Pancreas (tissue), 10 donors: ENCODE measurements at regions not wholly inside any gene's neighbourhood (a gene's known extent, or its start where the extent isn't known, plus 50 kb on each side); places are given as distances from the start of the nearest gene placed in this dataset.

ENCODE experiments used
- ATAC-seq, 4 donors: fragments of 200-7000 bp; cut with Tn5 transposase; one replicate each; pipeline versions ENCODE4 v1.8.0 to v1.9.1; 2020; ENCODE audit warnings: mild to moderate bottlenecking in 4 of 4, moderate library complexity in 4 of 4
- DNase-seq, 6 donors: peaks; one replicate each; pipeline ENCODE4 v3.0.0-alpha.2; 2020
- FAIRE-seq: peaks from 2 replicates; lab custom pipeline; 2012; peaks lifted over from hg19 to GRCh38; lab: Jason Lieb, UNC
- H3K27ac ChIP-seq, 4 donors: fragments of 200-600 bp; sonication (generic); 1 replicate in 3 of 4; 2 replicates in 1 of 4; pipeline versions ENCODE4 v1.5.0 to v1.8.0; 2020
- H3K27me3 ChIP-seq, 4 donors: fragments of 200-600 bp; one replicate each; pipeline ENCODE4 v1.8.0; 2021
- H3K36me3 ChIP-seq, 3 donors: fragments of 200-600 bp; sonication (generic) in 1 of 3; one replicate each; pipeline versions ENCODE4 v1.5.0 to v1.8.0; 2020 to 2021
- H3K4me1 ChIP-seq, 3 donors: fragments of 200-600 bp; one replicate each; pipeline ENCODE4 v1.8.0; 2021
- H3K4me3 ChIP-seq, 4 donors: fragments of 200-600 bp; sonication (generic) in 2 of 4; one replicate each; pipeline versions ENCODE4 v1.5.0 to v1.8.0; 2020 to 2021
- H3K9me3 ChIP-seq, 4 donors: fragments of 200-600 bp; one replicate each; pipeline ENCODE4 v1.8.0; 2021
- WGBS, 2 donors: extraction: QIAGEN DNeasy Blood & Tissue Kit; methylation state at CpG; one replicate each; pipeline ENCODE4 v1.1.7; 2013; 5-methylcytosine and 5-hydroxymethylcytosine counted together
- intact Hi-C, 3 donors: fragments of 100-400 bp; cut with DNase I; formaldehyde crosslinking; loops; one replicate each; pipeline versions ENCODE4 v1.11.1 to v1.14.2; 2022
- TF ChIP-seq, protein P1 (sequence below), 4 donors: fragments of 200-600 bp; sonication (generic) in 3 of 4; IDR thresholded peaks; one replicate each; pipeline versions ENCODE4 v1.5.0 to v1.8.0; 2021; ENCODE audit warnings: antibody characterized with exemption in 4 of 4
- donor health status: healthy with polysubstance abuse.
- donor health status: DM: no; HTN: no; CAD: no; lungs with moderate emphysema.
- donor health status: DM: no; HTN: no; CAD: no.
- donor health status: control.
- donor health status: control.
- donor health status: Bipolar disorder and iron deficiency.
- donor health status: DM: yes; HTN: yes; CAD: no.
- donor health status: DM: no; HTN: no; CAD: no.
- donor health status: DM: no; HTN: no; CAD: no.
- donor health status: DM: yes; HTN: yes; CAD: no.

DNA sequence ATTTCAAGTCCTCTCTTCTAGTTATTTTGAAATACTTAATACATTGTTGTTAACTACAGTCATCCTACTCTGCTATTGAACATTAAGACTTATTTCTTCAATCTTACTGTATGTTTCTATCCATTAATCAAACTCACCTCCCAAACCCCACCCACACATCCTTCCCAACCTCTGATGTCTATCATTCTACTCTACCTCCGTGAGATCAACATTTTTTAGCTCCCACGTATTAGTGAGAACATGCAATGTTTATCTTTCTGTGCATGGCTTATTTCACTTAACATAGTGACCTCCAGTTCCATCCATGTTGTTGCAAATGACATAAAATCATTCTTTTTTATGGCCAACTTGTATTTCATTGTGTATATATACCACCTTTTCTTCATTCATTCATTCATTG is 236.6 kb upstream of the CTNNB1 start:
- 50 to 67% methylated on average over 2 of the region's 2 CpGs for WGBS, 2 donors
- H3K4me1 ChIP-seq = no peaks in the 10 kb centered on the region
- no peaks in the 10 kb centered on the region for H3K27me3 ChIP-seq
- H3K9me3 ChIP-seq = no peaks in the 10 kb centered on the region
- DNase-seq (no peak), FAIRE-seq (no peak), ATAC-seq (no peak)
- no peak overlapping the region for H3K4me3 ChIP-seq
- no peaks in the 10 kb centered on the region for H3K36me3 ChIP-seq
- TF ChIP-seq, protein P1, sequence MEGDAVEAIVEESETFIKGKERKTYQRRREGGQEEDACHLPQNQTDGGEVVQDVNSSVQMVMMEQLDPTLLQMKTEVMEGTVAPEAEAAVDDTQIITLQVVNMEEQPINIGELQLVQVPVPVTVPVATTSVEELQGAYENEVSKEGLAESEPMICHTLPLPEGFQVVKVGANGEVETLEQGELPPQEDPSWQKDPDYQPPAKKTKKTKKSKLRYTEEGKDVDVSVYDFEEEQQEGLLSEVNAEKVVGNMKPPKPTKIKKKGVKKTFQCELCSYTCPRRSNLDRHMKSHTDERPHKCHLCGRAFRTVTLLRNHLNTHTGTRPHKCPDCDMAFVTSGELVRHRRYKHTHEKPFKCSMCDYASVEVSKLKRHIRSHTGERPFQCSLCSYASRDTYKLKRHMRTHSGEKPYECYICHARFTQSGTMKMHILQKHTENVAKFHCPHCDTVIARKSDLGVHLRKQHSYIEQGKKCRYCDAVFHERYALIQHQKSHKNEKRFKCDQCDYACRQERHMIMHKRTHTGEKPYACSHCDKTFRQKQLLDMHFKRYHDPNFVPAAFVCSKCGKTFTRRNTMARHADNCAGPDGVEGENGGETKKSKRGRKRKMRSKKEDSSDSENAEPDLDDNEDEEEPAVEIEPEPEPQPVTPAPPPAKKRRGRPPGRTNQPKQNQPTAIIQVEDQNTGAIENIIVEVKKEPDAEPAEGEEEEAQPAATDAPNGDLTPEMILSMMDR (IDR thresholded peaks at IDR 0.05) = no peak
- intact Hi-C loops = no loop called here
- H3K27ac ChIP-seq = no peak overlapping the region

- DNase-seq (no peak), ATAC-seq (no peak), FAIRE-seq (no peak)
- H3K4me3 ChIP-seq = no peak overlapping the region
- no peaks in the 10 kb centered on the region for H3K9me3 ChIP-seq
- H3K27me3 ChIP-seq = no peaks in the 10 kb centered on the region
- no peak overlapping the region for H3K27ac ChIP-seq
- peaks cover 0 to 12% (median 7%) of the 10 kb centered on the region in 3 donors for H3K4me1 ChIP-seq
- intact Hi-C loops = no loop called here
- TF ChIP-seq, protein P1 (IDR thresholded peaks at IDR 0.05) = no peak
- no peaks in the 10 kb centered on the region for H3K36me3 ChIP-seq
- WGBS, 2 donors = 62 to 70% methylated on average over 1 of the region's 1 CpG
Measured at GRCh38 chr3:40968666-40969065, 230.6 kb upstream of the CTNNB1 start.

- no peak overlapping the region for H3K4me3 ChIP-seq
- DNase-seq = peak in 1 of 6 donors; percentile 26
- no peaks in the 10 kb centered on the region for H3K27me3 ChIP-seq
- FAIRE-seq = no peak
- intact Hi-C loops = no loop called here
- 78 to 92% methylated on average over 3 of the region's 3 CpGs for WGBS, 2 donors
- ATAC-seq = no peak
- H3K27ac ChIP-seq = no peak overlapping the region
- TF ChIP-seq, protein P1 (IDR thresholded peaks at IDR 0.05) = no peak
- no peaks in the 10 kb centered on the region for H3K9me3 ChIP-seq
- H3K36me3 ChIP-seq = no peaks in the 10 kb centered on the region
- H3K4me1 ChIP-seq = peaks cover 0 to 12% (median 7%) of the 10 kb centered on the region in 3 donors
Measured at GRCh38 chr3:40969341-40969740, 230.0 kb upstream of the CTNNB1 start.

DNA sequence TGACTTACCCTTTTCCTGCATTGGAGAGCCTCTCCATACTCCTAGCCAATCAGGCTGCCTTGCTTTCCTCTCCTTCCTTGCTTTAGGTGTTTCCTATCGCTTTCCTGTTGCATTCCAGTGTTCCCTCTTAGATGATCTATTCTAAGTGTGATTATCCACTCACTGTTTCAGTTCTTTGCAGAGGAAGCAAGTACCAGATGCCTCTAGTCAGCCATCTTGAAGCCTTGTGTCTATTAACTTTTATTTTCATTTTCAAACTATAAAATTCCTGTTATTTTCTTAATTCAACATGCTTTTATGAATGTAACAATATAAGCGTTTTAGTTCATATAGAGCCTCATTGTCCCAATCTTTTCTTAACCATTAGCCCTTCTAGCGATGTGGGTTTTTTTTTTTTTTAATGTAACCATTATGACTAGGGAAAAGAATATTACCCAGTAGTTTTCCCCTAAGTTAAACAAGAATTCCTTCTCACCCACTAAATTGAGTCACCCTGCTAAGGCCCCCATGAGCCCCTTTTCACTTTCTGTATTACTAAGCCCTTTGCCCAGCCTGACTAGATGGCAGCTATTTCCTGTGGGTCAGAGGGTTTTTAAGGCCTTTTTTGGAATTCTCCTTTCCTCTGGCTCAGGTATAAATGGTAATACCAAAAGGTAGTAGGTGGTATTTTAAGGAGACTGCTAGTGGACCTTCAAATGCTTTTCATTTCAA is 229.4 kb upstream of the CTNNB1 start:
- Histone ChIP-seq H3K27ac (no peak overlapping the region), H3K27me3 (no peaks in the 10 kb centered on the region), H3K9me3 (no peaks in the 10 kb centered on the region), H3K4me3 (no peak overlapping the region), H3K36me3 (no peaks in the 10 kb centered on the region), H3K4me1 (peaks cover 0 to 12% (median 7%) of the 10 kb centered on the region in 3 donors)
- intact Hi-C loops = no loop called here
- ATAC-seq (no peak), FAIRE-seq (no peak), DNase-seq (no peak)
- 85 to 87% methylated on average over 3 of the region's 3 CpGs for WGBS, 2 donors
- TF ChIP-seq, protein P1 (IDR thresholded peaks at IDR 0.05) = no peak
